K562 (cell line): ENCODE measurements at regions not wholly inside any gene's neighbourhood (a gene's known extent, or its start where the extent isn't known, plus 50 kb on each side); places are given as distances from the start of the nearest gene placed in this dataset.

Source experiments
- FOSL1 ChIP-seq: fragments of 200-800 bp; sonication (Bioruptor generic); conservative IDR thresholded peaks from 2 replicates; pipeline ENCODE4 v1.6.1; 2016; ENCODE audit warnings: missing genetic modification characterization, missing compliant biosample characterization
- HDAC1 ChIP-seq, 2 experiments: fragments of 450-650 bp; IDR thresholded peaks; 2 replicates each; pipeline ENCODE4 v1.6.1; 2016 to 2017; ENCODE audit warnings: inconsistent platforms in 1 of 2, mild to moderate bottlenecking in 1 of 2, moderate library complexity in 1 of 2
- PTRF ChIP-seq: fragments of 450-650 bp; IDR thresholded peaks from 2 replicates; pipeline ENCODE4 v1.6.1; 2016; ENCODE audit warnings: mild to moderate bottlenecking, missing genetic modification characterization, missing compliant biosample characterization
- ZBTB1 ChIP-seq: sonication (generic); formaldehyde crosslinking; IDR thresholded peaks from 2 replicates; pipeline ENCODE4 v1.8.1; 2023; ENCODE audit warnings: missing genetic modification reagents, low read depth, mild to moderate bottlenecking, borderline replicate concordance
- ZBTB7A ChIP-seq: IDR thresholded peaks from 2 replicates; pipeline ENCODE4 v1.6.1; 2011; ENCODE audit warnings: low read depth, mild to moderate bottlenecking, low read length, moderate library complexity, borderline replicate concordance; ENCODE audit not compliant: control insufficient read depth
- ZNF24 ChIP-seq: fragments of 450-650 bp; IDR thresholded peaks from 2 replicates; pipeline ENCODE4 v1.6.1; 2016
- ZNF407 ChIP-seq: fragments of 450-650 bp; IDR thresholded peaks from 2 replicates; pipeline ENCODE4 v1.6.1; 2016; ENCODE audit warnings: low read depth
- ZNF668 ChIP-seq: fragments of 250-450 bp; sonication (Bioruptor Pico); IDR thresholded peaks from 2 replicates; pipeline ENCODE4 v1.8.0; 2022; ENCODE audit warnings: mild to moderate bottlenecking, inconsistent platforms
- ZNF695 ChIP-seq: fragments of 450-650 bp; formaldehyde crosslinking; IDR thresholded peaks from 2 replicates; pipeline ENCODE4 v1.4.0; 2020; ENCODE audit warnings: mild to moderate bottlenecking, moderate library complexity

GRCh38 chr7:106542550-106543220 lies 118.3 kb downstream of the CCDC71L start (continued):
- TF ChIP-seq ZNF407 (no peak), ZNF24 (peak; percentile 83), HDAC1 (IDR thresholded peaks at IDR 0.05) (peak in 1 of 2 experiments; percentile 49; a peak in 2 of 4 replicates), ZNF695 (CRISPR knock-in tag) (no peak), PTRF (tag) (no peak), ZBTB1 (CRISPR knock-in tag) (no peak), ZBTB7A (no peak), ZNF668 (CRISPR knock-in tag) (0 out of 2 replicates have a peak, but pooled peaks have one; percentile 2), FOSL1 (tag) (peak; percentile 48; the same call in 1 of the 2 replicates)
